Breast epithelium (tissue), 3 donors: ENCODE measurements at regions not wholly inside any gene's neighbourhood (a gene's known extent, or its start where the extent isn't known, plus 50 kb on each side); places are given as distances from the start of the nearest gene placed in this dataset.

Experiments used
- POLR2A ChIP-seq: fragments of 450-650 bp; IDR thresholded peaks from one replicate; pipeline ENCODE4 v1.6.1; 2016; ENCODE audit warnings: antibody characterized with exemption, mild to moderate bottlenecking, moderate library complexity
- TF ChIP-seq, protein P1 (sequence below), 3 donors: fragments of 450-650 bp; IDR thresholded peaks; one replicate each; pipeline ENCODE4 v1.5.1; 2016 to 2017; ENCODE audit warnings: antibody characterized with exemption in 3 of 3, mild to moderate bottlenecking in 3 of 3, moderate library complexity in 3 of 3

DNA sequence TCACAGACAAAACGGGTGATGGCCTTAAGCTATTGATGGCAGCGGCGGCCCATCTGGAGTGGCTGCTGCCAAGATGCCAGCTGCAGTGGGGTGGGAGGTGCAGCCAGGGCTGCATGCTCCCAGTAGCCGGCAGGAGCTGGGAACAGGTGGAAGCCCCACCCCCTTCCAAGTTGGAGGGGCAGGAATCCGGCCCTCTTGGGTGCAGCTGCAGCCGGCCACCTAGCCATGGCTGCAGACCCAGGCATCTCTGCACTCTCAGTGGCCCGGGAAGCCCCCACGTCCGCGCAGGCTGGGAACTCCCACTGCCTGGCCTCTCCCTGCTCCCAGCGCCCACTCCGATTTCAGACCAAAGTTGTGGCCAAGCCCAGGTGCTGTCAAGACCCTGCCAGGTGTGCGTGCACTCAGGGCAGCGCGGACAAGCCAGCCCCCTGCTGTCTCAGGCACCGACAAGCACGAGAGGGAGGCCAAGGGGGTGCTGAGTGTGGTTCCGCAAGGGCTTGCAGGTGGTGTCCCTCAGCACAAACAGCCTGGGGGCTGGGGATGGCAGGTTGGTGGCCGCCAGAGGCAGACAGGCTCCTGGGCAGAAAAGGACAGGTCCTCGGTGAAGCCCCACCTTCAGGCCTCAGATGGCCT, 115.1 kb upstream of the TSLP start:
- TF ChIP-seq, protein P1, sequence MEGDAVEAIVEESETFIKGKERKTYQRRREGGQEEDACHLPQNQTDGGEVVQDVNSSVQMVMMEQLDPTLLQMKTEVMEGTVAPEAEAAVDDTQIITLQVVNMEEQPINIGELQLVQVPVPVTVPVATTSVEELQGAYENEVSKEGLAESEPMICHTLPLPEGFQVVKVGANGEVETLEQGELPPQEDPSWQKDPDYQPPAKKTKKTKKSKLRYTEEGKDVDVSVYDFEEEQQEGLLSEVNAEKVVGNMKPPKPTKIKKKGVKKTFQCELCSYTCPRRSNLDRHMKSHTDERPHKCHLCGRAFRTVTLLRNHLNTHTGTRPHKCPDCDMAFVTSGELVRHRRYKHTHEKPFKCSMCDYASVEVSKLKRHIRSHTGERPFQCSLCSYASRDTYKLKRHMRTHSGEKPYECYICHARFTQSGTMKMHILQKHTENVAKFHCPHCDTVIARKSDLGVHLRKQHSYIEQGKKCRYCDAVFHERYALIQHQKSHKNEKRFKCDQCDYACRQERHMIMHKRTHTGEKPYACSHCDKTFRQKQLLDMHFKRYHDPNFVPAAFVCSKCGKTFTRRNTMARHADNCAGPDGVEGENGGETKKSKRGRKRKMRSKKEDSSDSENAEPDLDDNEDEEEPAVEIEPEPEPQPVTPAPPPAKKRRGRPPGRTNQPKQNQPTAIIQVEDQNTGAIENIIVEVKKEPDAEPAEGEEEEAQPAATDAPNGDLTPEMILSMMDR (IDR thresholded peaks at IDR 0.05): no peak
- TF ChIP-seq POLR2A: no peak
